ENCODE measurements at regions not wholly inside any gene's neighbourhood (a gene's known extent, or its start where the extent isn't known, plus 50 kb on each side); places are given as distances from the start of the nearest gene placed in this dataset.
A peak's percentile ranks its signal among the peaks of the same experiment; 100 is the strongest.

DNA sequence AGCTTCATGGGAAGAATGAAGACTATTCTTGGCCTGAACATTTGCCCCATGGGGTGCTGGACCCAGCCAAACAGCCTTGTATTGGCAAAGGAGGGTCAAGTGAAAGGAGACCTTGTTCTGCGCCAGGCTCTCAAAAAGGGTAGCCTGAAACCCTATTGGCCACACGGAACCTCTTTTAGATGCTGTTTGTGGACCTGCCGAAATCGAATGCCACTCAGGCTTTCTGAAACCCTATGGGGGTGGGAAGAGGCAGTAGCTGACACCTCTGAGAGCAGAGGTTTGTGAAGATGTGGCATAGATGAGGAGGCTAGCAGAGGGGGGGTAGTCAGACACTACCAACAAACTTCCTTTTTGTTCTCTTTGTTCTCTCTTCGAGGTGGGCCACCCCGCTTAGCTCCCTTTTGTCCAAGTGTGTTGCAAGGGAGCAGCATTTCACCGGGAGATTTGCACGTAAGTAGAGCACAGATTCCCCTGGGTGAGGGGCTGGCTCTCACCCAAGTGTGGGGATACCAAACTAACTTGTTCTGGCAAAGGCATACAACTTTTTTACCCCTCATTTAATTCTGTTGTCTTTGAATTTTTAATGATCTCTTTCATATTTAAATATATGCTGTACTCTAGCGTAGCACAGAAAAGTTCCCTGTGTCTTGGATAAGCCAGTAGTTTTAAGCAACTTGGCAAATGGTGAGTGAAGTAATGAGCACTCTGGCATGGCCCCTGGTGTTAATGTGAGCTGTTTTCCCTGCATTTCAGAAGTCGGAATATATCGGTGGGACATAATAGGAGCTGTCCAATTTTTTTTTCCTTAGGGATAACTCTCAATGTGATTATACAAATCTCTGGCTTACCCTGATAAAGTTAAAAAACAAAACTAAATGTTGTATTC, 107.7 kb downstream of the SEPTIN7 start:
- H3K36me3 Mint-ChIP-seq (ENCODE audit: insufficient read depth in 1 of 3, low read depth in 3 of 3): peaks cover 15 to 31% (median 30%) of the 10 kb centered on the region in 3 experiments
- H2BK12ac ChIP-seq (ENCODE audit: insufficient read length, low read depth, low read length): no peak overlapping the region
- no peaks in the 10 kb centered on the region for H3K27me3 ChIP-seq (ENCODE audit: insufficient read depth, low read length)
- H3K4me1 ChIP-seq (ENCODE audit: insufficient read depth, low read length): 0 out of 2 replicates have a peak, but pooled peaks cover 3% of the 10 kb centered on the region
- DNase-seq: no peak
- WGBS (ENCODE audit: extremely low coverage, insufficient read length, low lambda C conversion rate): no CpG with 5 or more reads among the region's 11 CpGs
- H3K9me3 ChIP-seq (ENCODE audit: control insufficient read depth, low read depth, low read length): no peaks in the 10 kb centered on the region
- H2AK5ac ChIP-seq (ENCODE audit: insufficient read length, low read length): no peak overlapping the region
- no peaks in the 10 kb centered on the region for H3K79me2 ChIP-seq (ENCODE audit: insufficient read depth, low read length)
- no peak overlapping the region for H4K8ac ChIP-seq (replicated peaks; ENCODE audit: insufficient read length, low read depth, low read length)
- H3K56ac ChIP-seq (ENCODE audit: insufficient read length, low read depth, low read length): no peak overlapping the region
- no peak overlapping the region for H2BK5ac ChIP-seq (ENCODE audit: insufficient read length, low read length)
- H4K5ac ChIP-seq (ENCODE audit: insufficient read length, low read depth, low read length): no peak overlapping the region
- H3T11ph ChIP-seq (ENCODE audit: low read length): no peak overlapping the region
- no peak overlapping the region for H3K14ac ChIP-seq (ENCODE audit: insufficient read depth, low read length)
- H2BK20ac ChIP-seq (ENCODE audit: low read depth, low read length, poor library complexity, severe bottlenecking): no peak overlapping the region
- H2BK15ac ChIP-seq (ENCODE audit: low read depth, low read length): no peak overlapping the region
- H3K4me2 ChIP-seq (ENCODE audit: insufficient read depth, insufficient read length, low read length): no peak overlapping the region
- H3K9ac ChIP-seq (ENCODE audit: extremely low read depth, insufficient read length, low read length): no peak overlapping the region
- H3K4ac ChIP-seq (ENCODE audit: low read depth, low read length): no peak overlapping the region
- H4K20me1 ChIP-seq (ENCODE audit: control insufficient read depth, insufficient read depth, insufficient read length): no peaks in the 10 kb centered on the region
- peak overlapping the region in 1 of 2 experiments; percentile 2; a peak in 1 of 5 replicates for H3K4me3 Mint-ChIP-seq
- peaks cover 22 to 26% of the 10 kb centered on the region in 2 experiments for H3K4me1 Mint-ChIP-seq
- H3K27ac ChIP-seq (ENCODE audit: insufficient read length, low read depth, low read length): no peak overlapping the region
- no peak overlapping the region for H2BK120ac ChIP-seq (ENCODE audit: low read depth, low read length, poor library complexity, severe bottlenecking)
- H3K9me3 Mint-ChIP-seq: peaks cover 22 to 23% of the 10 kb centered on the region in 2 experiments
- TF ChIP-seq, protein P1, sequence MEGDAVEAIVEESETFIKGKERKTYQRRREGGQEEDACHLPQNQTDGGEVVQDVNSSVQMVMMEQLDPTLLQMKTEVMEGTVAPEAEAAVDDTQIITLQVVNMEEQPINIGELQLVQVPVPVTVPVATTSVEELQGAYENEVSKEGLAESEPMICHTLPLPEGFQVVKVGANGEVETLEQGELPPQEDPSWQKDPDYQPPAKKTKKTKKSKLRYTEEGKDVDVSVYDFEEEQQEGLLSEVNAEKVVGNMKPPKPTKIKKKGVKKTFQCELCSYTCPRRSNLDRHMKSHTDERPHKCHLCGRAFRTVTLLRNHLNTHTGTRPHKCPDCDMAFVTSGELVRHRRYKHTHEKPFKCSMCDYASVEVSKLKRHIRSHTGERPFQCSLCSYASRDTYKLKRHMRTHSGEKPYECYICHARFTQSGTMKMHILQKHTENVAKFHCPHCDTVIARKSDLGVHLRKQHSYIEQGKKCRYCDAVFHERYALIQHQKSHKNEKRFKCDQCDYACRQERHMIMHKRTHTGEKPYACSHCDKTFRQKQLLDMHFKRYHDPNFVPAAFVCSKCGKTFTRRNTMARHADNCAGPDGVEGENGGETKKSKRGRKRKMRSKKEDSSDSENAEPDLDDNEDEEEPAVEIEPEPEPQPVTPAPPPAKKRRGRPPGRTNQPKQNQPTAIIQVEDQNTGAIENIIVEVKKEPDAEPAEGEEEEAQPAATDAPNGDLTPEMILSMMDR (conservative IDR thresholded peaks at IDR 0.05): no peak
- no peak overlapping the region for H4K91ac ChIP-seq (ENCODE audit: insufficient read length, low read depth, low read length)
- H2AFZ ChIP-seq (ENCODE audit: low read length): no peak overlapping the region
- peak overlapping the region in 2 of 3 experiments; percentile 31 to 83; a peak in 3 of 7 replicates for H3K27ac Mint-ChIP-seq
- H3K18ac ChIP-seq (ENCODE audit: insufficient read length, low read depth, low read length): no peak overlapping the region
- no peaks in the 10 kb centered on the region for H3K23me2 ChIP-seq (ENCODE audit: insufficient read length, low read depth, low read length, poor library complexity, severe bottlenecking)
- H3K27me3 Mint-ChIP-seq (ENCODE audit: low read depth): no peaks in the 10 kb centered on the region; the same call in 1 of the 2 replicates
- no peak overlapping the region for H3K23ac ChIP-seq (ENCODE audit: insufficient read length, low read depth, low read length)
- H3K79me1 ChIP-seq (ENCODE audit: insufficient read depth, low read depth, low read length, poor library complexity, severe bottlenecking): no peaks in the 10 kb centered on the region
